ENCODE measurements at regions not wholly inside any gene's neighbourhood (a gene's known extent, or its start where the extent isn't known, plus 50 kb on each side); places are given as distances from the start of the nearest gene placed in this dataset.

DNA sequence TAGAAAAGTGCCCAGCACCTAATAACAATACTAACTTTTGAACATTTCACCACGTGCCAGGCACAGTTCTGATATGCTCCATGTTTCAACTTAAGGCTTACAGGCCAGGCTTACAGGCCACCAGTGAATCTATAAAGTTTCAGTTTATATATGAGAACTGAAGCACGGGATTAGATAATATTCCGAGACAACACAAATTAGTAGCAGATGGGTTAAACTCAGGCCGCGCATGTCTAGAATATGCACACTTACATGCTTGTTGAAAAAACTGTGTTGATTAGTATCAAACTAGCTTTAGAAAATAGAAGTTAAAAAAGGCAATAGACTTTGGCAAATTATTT is 587.9 kb downstream of the MTRR start:
- peak overlapping the region; percentile 89 for H3K27ac ChIP-seq

DNA sequence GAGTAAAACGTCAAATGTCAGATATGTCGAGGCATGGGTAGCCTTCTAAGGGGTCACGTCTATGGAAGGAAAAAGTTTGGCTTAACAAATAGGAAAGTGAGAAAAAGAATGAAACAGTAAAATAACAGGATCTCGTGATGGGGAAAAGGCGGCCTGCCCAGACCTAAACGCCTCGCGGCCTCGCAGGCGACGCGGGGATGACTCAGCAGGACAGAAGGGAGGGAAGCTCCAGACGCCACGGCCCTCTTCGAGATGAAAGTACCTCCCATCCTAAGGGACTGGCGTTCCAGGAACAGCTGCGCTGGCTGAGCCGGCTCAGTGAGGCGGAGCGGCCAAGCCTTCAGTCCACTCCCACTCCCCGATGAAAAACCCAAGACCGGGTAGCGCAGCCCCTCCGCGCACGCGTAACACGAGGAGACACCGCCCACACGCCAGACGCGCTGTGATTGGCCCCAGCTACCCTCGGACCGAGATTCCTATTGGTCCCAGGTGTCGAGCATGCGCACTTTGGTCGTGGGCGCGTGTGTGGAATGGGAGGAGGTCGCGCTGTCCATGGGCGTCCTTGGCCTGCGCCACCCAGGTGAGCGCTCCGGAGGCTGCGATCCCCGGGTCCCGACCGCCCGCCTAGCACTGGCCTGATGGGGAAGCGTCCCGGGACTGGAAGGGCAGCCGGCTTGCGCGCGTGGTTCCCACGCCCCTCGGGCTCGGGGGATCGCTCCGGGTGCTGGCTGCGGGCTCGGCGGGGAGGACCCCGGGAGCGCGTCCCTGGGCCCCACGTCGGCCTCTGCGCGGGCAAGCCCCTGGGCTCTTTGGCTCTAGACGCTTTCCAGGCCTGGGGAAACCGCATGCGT is 588.5 kb downstream of the MTRR start:
- TF ChIP-seq ZFX (IDR thresholded peaks at IDR 0.05) = peak; percentile 45; the same call in 1 of the 2 replicates
- TF ChIP-seq, protein P1, sequence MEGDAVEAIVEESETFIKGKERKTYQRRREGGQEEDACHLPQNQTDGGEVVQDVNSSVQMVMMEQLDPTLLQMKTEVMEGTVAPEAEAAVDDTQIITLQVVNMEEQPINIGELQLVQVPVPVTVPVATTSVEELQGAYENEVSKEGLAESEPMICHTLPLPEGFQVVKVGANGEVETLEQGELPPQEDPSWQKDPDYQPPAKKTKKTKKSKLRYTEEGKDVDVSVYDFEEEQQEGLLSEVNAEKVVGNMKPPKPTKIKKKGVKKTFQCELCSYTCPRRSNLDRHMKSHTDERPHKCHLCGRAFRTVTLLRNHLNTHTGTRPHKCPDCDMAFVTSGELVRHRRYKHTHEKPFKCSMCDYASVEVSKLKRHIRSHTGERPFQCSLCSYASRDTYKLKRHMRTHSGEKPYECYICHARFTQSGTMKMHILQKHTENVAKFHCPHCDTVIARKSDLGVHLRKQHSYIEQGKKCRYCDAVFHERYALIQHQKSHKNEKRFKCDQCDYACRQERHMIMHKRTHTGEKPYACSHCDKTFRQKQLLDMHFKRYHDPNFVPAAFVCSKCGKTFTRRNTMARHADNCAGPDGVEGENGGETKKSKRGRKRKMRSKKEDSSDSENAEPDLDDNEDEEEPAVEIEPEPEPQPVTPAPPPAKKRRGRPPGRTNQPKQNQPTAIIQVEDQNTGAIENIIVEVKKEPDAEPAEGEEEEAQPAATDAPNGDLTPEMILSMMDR (conservative IDR thresholded peaks at IDR 0.05) = no peak
- H3K27ac ChIP-seq = peak overlapping the region; percentile 89

More for the DNA sequence above, 587.9 kb downstream of the MTRR start:
- TF ChIP-seq, protein P1 (conservative IDR thresholded peaks at IDR 0.05) = no peak
- no peak for TF ChIP-seq ZFX (IDR thresholded peaks at IDR 0.05)

DNA sequence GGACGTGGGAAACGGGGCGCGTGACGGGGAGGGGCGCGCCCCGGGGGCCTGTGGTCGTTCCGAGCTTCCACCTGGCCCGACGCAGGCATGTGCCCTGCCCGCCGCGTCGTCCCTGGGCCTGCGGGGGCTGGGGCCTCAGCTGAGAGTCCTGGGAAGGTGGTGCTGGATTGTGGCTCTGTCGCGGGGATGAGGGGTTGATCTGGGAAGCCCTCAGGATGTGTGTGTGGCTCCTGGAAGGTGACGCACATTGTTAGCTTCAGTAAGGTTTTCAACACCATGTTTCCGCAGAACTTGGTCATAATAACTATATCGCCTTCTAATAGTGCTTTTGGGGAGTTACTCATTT is 589.1 kb downstream of the MTRR start:
- TF ChIP-seq, protein P1 (conservative IDR thresholded peaks at IDR 0.05) = no peak
- 0 out of 2 replicates have a peak, but pooled peaks have one; percentile 4 for TF ChIP-seq ZFX (IDR thresholded peaks at IDR 0.05)
- H3K27ac ChIP-seq = peak overlapping the region; percentile 89

DNA sequence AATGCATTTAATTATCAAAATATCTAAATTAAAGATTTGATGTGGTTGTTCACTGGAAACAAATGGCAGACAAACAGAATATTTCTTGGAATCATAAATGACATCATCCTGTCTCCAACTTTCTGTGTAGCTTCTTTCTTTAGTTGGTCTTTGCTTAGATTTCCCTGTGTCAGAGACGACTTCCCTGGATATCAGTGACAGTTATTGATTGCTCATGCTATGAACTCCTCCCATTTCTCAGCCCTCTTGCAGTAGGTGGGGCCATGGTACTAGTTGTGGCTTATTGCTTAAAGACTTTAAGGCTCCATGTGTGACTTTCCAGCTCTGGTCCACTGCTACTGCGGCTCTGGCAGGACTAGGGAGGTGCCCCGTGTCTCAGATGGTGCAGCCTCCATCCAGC is 592.6 kb downstream of the MTRR start:
- TF ChIP-seq, protein P1 (conservative IDR thresholded peaks at IDR 0.05) = no peak
- TF ChIP-seq ZFX (IDR thresholded peaks at IDR 0.05) = no peak
- H3K27ac ChIP-seq = no peak overlapping the region

DNA sequence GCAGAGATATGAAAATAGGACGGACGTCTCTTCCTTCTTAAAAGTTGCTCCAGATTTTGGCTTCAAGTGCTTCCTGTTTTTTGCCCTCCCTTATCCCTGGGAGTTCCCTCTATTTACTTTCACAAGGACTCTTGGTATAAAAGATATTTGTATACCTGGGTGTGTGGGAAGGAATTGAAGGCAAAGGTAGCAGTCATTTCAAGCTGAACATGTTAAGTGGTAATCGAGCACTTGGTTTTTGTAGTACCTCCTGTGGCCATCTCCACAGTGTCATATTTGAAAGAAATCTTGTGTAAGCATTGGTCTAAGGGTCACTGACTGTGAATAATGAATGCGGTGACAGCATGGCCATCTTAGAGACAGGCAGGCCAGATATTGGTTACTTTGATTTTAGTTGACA is 593.6 kb downstream of the MTRR start:
- TF ChIP-seq ZFX (IDR thresholded peaks at IDR 0.05) = no peak
- TF ChIP-seq, protein P1 (conservative IDR thresholded peaks at IDR 0.05) = no peak

DNA sequence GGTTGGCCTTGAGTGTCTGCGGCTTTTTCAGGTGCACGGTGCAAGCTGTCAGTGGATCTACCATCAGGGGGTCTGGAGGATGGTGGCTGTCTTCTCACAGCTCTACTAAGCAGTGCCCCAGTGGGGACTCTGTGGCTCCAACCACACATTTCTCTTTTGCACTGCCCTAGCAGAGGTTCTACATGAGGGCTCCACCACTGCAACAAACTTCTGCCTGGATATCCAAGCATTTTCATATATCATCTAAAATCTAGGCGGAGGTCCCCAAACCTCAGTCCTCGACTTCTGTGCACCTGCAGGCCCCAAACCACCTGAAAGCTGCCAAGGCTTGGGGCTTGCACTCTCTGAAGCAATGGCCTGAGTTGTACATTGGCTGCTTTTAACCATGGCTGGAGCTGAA is 601.5 kb downstream of the MTRR start:
- TF ChIP-seq, protein P1 (conservative IDR thresholded peaks at IDR 0.05) = no peak
- no peak for TF ChIP-seq ZFX (IDR thresholded peaks at IDR 0.05)
- no peak overlapping the region for H3K27ac ChIP-seq

More for the DNA sequence above, 593.6 kb downstream of the MTRR start:
- no peak overlapping the region for H3K27ac ChIP-seq

DNA sequence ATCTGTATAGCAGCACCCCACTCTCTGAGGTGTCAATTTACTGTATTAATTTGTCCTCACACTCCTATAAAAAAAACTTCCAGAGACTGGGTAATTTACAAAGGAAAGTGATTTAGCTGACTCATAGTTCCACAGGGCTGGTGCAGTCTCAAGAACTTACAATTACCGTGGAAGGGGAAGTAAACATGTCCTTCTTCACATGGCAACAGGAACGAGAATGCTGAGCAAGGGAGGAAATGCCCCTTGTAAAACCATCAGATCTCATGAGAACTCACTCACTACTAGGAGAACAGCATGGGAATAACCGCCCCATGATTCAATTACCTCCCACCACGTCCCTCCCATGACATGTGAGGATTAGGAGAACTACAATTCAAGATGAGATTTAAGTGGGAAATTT is 602.6 kb downstream of the MTRR start:
- no peak overlapping the region for H3K27ac ChIP-seq
- no peak for TF ChIP-seq ZFX (IDR thresholded peaks at IDR 0.05)
- TF ChIP-seq, protein P1 (conservative IDR thresholded peaks at IDR 0.05) = no peak

All from C4-2B (cell line).